ENCODE measurements at regions not wholly inside any gene's neighbourhood (a gene's known extent, or its start where the extent isn't known, plus 50 kb on each side); places are given as distances from the start of the nearest gene placed in this dataset.
A peak's percentile ranks its signal among the peaks of the same experiment; 100 is the strongest.

DNA sequence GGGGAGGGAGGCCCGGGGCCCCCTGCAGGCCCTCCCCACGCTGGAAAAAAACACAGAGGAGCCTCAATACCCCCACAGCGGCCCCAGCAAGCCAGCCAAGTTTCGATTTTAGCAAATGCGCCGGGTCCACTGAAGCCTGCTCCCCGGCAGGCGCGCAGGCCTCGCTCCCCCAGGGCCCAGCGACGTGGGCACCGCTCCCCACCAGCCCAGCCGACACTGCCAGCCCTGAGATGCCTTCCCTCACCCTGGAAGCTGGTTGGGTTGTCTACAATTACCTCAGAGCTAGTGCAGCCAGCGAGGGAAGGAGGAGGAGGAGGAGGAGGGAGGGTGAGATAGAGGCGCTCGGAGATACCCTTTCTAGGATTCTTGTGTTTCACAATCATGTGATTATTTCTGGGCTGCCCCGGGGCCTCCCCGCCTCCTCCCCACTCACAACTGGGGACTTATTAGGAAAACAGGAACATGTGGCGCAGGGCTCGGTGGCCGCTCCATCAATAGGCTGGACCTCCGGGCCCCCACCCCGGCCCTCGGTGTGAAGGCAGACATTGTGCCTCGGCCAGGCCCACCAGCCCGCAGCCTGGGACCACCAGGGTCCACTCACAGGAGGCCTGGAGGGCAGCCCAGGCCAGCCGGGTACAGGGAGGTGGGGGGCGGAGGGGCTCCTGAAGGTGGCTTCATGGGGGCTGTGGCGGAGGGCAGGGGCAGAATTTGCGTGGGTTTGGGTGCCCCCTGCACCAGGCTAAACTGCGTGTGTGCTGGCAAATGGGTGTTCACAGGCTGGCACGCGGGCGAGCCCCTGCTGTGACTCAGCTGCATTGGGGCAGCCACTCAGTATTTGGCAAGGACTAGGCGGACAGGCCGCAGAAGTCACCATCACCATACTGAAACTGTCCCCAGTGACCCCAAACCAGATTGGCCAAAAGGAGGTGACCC is 109.9 kb downstream of the NCOR2 start:
- DNase-seq, result no peak

DNA sequence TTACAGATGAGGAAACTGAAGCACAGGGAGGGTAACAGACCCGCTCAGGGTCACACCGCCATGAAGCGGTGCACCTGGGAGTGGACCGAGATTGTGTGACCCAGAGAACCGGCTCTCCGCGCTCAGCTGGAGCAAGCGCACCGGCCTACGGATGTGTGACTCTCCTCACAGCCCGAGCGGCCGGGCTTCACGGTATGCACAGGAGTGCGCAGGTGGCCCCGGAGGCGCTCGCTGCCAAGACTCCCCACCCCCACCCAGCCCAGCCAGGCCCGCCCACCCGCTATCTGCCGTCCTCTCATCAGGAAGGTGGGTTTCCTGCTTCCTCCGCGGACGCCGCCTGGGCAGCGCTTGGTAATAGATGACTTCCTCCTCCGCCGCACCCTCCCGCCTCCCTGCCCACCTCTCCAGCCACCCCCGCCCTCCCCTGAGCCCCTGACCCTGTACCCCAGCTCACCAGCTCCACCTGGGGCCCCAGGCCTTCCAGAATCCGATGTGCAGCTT is 110.7 kb downstream of the NCOR2 start:
- DNase-seq, result no peak

DNA sequence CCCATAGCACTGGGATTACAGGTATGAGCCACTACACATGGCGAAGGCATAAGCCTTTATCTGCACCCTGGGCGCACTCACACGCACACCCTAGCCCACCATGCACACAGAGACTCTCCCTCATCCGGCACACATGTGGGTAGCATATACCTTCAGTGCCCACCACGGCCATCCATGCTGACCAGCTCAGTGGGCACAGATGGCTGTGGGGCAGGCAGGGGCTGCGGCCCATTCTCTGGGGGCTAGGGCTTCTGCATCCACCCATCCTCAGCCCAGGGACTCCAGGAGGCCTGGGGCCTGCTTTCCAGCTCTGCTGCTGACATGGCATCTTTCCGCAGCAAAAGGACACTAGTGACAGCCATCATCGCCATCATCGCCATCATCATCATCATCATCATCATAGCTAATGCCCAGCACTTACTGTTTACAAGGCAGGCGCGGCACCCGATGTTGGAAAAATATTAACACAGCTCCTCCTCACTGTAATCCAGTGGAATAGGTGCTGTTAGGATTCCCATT is 111.2 kb downstream of the NCOR2 start:
- no peak for DNase-seq

DNA sequence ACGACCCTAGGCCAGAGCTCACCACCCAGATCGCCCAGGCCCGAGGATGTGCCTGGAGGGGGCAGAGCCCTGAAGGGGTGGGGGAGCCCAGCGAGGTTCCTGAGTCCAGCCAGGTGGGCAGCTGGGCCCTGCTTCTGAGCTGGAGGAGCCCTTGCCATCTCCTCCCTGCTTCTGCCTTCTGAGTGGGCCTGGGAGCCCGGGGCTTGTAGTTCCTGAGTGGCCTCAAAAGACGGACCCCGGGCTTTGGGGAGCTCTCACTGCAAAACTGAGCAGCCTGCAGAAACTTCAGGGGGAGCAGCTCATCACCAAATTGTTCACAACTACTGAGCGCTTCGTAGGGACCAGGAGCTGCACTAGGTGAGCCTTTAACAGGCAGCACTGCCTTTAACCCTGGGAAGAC is 112.1 kb downstream of the NCOR2 start:
- DNase-seq, result no peak

DNA sequence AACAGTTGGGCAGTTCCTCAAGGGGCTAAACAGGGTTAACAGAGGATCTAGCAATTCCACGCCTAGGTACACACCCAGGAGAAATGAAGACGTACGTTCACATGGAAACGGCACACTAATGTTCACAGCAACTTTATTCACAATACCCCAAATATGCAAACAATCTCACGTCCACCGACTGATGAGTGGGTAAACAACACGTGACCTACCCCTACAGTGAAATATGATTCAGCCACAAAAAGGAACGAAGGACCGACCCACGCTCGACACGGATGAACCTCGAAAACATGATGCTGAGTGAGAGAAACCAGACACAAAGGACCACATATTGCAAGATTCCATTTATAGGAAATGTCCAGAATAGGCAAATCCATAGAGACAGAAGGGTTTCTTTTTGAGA is 112.7 kb downstream of the NCOR2 start:
- peak; percentile 44 for DNase-seq

DNA sequence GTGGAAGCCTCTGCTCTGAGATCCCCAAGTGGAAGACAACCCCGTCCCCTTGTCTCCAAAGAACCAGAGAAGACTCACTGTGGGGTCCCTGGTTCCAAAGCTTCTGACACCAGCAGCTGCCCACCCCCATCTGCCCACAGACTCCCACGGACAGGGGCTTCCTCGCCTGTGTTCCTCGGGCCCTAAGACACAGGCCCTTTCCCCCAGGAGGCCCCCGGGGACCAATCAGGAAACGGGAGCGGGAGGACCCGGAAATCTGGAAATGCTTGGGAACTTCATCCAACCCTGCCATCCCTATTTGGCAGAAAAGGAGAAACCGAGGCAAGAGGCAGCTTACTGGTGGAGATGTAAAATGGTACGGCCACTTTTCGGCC is 113.1 kb downstream of the NCOR2 start:
- no peak for DNase-seq

DNA sequence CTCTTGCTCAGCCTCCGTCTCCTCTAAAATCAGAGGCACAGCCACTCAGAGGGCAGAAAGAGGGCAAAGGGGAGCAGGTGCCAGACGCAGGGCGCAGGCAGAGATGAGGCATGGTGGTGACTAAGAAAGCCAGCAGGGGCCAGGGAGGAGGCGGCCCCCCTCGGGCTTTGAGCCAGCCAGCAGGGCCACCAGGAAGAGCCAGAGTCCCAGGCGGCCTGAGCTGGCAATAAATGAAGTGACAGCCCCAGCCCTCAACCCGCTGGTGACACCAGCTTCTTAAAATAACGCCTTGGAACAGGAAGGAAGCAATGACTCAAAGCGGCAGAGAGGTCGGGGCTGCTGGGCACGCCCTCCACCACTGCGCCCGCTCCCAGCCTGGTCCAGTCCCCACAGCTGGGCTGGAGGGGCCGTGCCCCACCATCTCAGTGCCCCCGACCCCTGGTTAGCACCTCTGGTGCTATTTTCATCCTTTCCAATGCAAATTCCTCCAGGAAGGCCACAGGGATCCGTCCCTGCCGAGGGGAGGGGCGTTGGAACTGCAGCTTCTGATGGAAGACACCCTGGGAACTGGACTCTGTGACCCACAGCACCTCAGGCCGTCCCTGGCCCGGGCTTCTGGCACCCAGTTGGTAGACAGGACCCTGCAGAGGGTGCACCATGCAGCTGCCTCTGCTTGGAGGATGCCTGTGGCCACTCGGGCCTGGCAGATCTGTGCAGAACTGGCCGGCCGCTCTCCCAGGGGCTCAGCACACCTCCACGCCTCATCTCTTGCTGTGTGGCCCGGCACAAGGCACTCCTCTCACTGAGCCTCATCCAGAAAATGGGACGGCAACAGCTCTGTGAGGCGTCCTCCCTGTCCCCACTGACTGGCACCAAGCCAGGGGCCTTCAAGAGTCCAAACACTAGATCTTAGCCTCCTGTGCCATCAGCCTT is 113.7 kb downstream of the NCOR2 start:
- peak; percentile 71 for DNase-seq

DNA sequence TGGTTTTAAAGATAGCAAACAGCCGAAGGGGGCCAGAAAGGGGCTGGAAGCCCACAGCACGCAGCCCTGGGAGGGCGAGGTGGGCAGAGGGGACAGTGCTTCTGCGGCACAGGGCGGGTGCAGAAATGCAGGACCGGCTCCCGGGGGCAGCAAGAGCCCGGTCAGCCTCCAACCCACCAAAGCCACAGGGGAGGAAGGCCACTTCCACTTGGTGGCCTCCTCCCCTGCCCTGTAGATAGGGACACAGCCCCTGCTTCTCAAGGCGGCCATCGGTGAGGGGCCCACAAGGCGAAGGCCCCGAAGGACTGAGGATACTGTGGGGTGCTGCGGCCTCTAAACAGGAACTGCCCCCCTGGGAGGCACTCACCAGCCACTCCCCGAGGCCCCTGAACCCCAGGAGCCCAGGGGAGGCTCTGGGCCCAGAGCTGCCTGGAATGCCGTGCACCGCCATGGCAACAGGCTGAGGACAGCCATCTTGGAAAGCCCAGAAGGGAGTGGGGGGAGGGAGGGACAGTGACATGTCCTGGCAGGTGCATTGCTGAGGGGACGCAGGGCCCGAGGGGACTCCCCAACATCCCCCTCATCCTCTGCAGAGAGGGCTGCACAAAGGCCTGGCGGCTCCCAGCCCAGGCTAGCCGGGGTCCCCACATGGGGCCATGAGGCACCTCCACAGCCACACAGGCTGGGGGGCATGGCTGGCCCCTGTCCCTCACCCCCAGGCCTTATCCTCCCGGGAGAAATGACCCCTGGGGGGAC is 114.7 kb downstream of the NCOR2 start:
- DNase-seq, result no peak

DNA sequence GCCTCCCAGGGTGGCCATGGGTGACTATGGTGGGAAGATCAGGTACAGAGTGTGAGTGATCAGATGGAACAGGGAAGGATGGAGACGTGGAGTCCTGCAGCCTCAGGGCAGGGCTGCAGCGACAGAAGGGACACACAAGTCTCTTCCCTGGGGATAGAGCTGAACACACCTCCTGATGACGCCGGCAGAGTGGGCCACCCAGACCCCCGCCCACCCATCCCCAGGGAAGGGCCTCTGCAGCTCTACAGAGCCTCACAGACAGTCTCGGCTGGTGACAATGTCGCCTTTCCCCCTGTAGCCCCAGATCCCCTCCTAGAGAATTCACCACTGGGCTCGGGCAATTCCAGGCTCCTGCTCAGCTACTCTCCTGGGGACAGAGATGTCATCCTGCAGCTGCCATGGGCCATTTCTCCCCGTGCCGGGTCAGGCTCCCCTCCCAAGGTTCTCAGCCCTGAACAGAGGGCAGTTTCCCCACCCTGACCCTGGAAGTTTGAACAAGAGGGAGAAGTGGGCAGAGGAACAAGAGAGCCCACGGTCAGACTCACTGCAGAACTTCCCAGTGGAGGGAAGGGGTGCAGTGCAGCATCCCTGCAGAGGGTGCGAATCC is 115.7 kb downstream of the NCOR2 start:
- DNase-seq, result no peak

DNA sequence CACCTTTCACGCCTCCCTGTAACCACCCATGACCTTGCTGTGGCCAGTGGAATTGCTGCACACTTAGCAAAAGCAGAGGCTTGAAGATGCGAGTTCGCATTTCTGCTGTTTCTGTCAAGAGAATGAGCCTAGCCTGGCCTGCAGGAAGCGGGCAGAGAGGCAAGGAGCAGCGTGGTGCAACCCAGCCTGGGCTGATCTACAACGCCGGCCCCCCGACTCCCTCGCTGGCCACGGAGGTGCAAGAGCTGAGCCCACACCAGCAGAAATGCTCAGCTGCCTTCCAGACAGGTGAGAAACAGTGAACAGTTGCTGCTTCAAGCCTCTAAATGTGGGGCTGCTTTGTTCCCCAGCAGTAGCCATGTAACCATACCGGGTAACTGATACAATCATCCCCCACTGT is 116.4 kb downstream of the NCOR2 start:
- DNase-seq, result no peak

DNA sequence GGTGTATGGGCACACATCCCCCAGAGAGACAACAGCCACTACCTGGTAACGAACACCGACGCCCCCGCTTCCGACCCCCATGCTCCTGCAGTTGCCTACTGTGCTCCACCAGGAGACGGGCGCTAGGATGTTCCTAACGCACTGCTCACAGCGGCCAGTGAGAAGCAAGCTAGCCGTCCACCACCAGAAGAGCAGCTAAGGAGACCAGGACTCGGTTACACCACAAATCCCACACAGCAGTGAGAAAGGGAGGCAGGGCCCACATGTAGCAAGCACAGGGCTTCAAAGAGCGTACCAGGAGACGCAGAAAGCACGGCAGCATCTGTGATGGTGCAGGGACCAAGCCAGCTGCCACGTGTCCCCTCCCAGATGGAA is 117.0 kb downstream of the NCOR2 start:
- DNase-seq, result no peak

DNA sequence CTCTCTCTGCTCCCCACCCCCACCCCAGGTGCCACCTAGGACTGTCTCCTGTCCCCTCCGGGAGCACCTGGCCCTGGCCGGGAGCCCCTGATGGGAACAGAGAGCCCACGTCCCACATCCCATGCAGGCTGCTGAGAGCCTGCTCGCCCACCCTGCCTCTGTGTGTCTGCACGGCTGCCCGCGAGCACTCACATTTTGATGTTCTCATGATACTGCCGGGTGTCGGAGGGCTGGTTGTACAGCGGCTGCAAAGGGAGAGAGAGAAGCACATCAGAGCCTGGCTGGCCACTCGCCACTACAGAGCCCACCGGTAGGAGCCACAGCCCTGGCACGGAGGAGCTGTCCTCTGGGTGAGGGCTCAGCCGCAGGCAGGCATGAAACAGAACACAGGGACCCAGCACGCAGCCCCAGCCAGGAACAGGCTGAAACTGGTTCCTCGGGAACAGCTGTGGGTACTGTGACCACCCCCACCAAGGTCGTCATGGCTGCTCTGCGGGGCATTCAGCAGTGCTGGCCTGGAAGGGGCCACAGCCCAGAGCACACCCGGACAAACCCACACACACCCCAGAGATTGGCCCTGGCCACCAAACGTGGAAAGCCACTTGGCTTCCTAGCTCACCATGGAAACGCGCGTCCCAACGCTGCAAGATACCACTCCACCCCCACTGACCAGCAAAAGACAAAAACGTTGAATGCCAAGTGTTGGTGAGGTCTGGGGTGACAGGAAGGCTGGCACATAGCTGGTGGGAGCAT is 117.6 kb downstream of the NCOR2 start:
- no peak for DNase-seq

DNA sequence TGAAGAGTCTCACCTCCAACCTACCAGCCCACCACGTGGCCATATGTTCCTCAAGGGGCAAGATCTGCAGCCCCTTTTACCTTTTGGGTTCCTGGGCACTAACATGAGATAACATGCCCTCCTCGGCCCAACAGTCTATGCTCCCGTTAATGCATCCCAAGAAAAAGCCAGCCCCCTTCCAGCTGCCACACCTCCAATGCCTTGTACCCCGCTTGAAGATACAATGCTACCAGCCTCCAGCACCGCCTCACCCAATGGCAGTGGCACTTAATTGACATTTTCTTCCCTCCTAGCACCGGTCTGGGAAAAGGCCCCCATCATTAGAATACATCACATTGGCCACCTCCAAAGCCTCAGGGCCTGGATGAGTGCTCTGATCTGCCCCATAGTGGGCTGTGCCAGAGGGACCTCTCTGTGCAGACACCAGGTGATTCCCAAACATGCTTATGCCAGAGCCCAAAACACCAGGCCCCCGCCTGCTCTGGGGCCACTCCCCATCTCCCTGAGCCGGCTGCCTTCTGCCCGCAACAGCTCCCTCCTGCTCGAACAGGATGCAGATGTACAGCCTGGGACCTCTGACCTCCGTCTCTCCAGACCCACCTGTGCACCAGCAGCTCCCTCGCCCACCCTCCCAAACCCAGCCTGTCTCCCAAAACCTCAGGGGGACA is 118.3 kb downstream of the NCOR2 start:
- no peak for DNase-seq

DNA sequence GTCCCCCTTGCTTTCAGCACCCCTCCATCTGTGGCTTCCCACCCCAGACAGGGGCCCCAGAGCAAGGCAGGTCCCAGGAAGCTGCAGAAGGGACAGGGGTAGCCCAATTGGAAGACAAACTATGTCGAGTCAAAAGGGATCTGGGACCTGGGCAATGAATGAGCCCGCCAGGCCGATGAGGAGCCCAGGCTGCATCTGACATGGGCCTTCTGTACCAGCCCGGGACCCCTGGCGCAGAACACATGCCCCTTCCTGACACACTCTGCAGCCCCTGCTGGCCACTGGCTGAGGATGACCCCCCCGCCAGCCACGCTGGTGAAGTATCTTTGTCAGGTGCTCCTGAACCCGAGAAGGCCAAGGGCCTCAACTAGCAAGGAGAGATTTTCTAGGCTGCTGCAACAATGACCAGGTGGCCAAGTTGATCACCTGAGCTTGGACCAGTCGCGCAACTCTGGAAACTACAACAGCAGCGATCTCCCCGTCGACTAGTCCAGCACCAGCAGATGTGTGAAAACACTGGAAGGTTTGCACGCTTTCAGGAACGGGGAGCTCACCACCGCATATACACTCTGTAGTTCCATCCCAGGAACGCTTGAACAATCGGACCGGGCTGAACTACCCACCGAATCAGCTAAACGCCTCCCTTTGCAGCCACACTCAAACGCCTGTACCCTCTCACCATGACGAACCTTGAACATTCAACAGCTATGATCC is 119.0 kb downstream of the NCOR2 start:
- no peak for DNase-seq

DNA sequence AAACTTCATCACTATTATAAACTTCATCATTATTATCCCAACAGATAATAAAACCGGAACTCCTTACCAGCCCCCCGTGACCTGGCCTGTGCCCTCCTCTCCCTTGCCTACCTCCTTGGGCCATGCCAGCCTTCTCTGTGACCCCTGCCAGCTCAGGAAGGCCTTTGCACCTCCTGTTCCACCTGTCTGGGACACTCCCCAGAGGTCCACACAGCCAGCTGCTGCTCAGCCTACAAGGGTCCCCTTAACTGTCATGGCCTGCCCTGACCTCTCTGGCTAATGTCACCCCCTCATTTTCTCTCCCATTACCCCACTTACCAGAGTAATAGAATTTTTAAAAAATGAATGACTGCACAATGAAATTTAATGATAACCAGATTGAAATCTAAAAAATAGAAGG is 121.0 kb downstream of the NCOR2 start:
- DNase-seq, result no peak

DNA sequence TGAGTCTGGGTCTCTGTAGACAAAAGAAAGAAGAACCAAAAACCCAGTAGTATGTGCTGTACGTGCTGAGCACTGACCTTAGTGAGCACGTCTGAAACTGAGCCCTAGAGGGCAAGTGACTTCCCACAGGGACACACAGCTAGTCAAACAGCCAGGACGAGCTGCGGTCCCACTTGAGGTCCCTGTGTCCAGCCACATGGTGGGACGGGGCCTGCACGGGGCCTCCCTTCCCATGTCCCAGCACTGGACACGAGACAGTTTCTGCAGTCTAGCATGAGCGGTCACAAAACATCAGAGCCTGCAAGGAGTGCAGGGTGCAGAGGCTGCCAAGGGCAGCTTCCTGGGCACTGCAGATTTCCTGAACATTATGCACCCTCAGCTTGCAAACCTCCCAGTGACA is 121.6 kb downstream of the NCOR2 start:
- no peak for DNase-seq

DNA sequence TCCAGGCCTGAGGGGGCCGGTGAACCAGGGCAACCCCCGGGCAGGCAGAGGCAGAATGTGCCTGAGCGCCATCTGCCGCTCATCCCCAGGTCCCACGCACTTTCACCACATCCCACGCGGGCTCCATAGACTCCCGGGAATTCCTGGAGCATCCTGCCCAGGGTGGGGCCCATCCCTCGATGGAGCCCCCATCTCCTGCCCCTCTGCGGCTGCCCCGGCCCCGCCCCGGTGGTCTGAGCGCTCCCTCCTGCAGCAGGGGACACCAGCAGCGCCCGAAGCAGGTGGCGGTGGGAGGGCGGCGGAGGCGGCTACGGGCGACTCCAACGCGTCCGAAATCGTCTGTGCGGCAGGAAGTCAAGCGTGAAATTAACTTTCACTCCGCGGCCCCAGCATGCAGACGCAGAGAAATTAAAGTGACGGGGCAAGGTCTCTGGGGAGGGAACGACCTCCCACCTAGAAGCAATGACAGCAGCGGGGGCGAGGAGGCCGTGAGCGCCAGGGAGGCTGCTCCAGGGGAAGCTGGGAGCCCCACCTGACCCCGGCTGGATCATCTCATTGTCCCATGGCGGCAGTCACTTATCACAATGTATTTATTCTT is 122.2 kb downstream of the NCOR2 start:
- no peak for DNase-seq

DNA sequence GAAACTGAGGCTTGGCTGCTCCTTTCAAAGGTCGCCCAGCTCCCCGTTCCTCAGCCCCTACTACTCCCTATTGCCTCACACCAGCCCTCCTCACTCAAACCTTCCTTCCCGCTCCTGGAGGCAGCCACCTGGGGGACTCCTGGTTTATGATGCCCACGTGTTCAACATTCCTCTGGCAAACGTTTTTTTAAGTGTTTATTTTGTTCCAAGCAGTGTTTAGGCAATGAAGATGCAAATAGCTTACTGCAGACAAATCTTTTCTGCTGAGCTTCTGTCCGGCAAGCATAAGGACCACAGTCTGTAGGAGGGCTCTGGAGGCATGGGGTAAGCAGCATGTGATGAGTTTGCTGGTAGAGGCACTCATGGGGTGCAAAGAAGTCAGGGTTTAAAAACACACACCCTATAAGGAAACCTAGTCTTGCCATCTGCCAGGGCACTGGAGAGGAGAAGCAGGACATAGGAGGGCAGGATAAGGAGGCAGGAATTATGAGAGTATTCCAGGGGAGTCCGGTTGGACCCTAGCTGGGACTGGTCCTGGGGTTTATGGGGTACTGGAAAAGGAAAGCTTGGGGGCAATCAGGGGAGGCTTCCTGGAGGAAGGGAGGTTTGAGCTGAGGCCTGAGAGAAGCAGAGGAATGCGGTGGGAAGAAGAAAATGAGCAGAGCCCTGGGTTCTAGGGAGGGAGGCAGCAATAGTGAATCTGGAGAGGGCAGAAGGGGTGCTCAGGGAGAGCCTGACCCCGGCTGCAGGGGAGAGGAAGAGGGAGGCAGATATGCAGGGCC is 123.3 kb downstream of the NCOR2 start:
- no peak for DNase-seq

Measured in fibroblast of skin of right quadriceps (primary cell).